Mesenchymal stem cell (in vitro differentiated cells and primary cell): ENCODE measurements at regions not wholly inside any gene's neighbourhood (a gene's known extent, or its start where the extent isn't known, plus 50 kb on each side); places are given as distances from the start of the nearest gene placed in this dataset.
"Not testable (repeated sequence)": the region's sequence is repeated elsewhere in the genome, so short reads cannot be mapped to it uniquely, and the experiment has no call there.

Experiments used
- DNase-seq: peaks from one replicate; pipeline ENCODE4 v3.0.0-alpha.2; 2013
- H2AFZ ChIP-seq: one replicate; pipeline ENCODE4 v1.6.1; 2013; ENCODE audit warnings: low read depth, mild to moderate bottlenecking, control low read depth, inconsistent platforms, low read length, moderate library complexity
- H2AK5ac ChIP-seq: 2 replicates; pipeline ENCODE4 v1.6.1; 2013; ENCODE audit warnings: low read length, moderate library complexity, mild to moderate bottlenecking, inconsistent platforms; ENCODE audit not compliant: severe bottlenecking
- H2BK120ac ChIP-seq: one replicate; pipeline ENCODE4 v1.6.1; 2013; ENCODE audit warnings: low read depth, mild to moderate bottlenecking, inconsistent platforms, low read length, moderate library complexity
- H2BK12ac ChIP-seq, 2 experiments: one replicate each; pipeline ENCODE4 v1.6.1; 2013; ENCODE audit warnings: inconsistent platforms in 2 of 2, low read length in 2 of 2, mild to moderate bottlenecking in 2 of 2, moderate library complexity in 2 of 2, control low read depth in 1 of 2
- H2BK15ac ChIP-seq: one replicate; pipeline ENCODE4 v1.6.1; 2013; ENCODE audit warnings: mild to moderate bottlenecking, low read depth, inconsistent platforms; ENCODE audit not compliant: poor library complexity, severe bottlenecking
- H2BK5ac ChIP-seq: 2 replicates; pipeline ENCODE4 v1.6.1; 2013; ENCODE audit warnings: low read depth, mild to moderate bottlenecking, low read length, control low read depth, inconsistent platforms; ENCODE audit not compliant: poor library complexity, severe bottlenecking
- H3K14ac ChIP-seq, 2 experiments: one replicate each; pipeline ENCODE4 v1.6.1; 2013; ENCODE audit warnings: inconsistent platforms in 2 of 2, low read length in 2 of 2, control low read depth in 1 of 2, mild to moderate bottlenecking in 1 of 2, moderate library complexity in 1 of 2
- H3K18ac ChIP-seq, 2 experiments: one replicate each; pipeline ENCODE4 v1.6.1; 2013; ENCODE audit warnings: inconsistent platforms in 2 of 2, low read length in 2 of 2, control low read depth in 1 of 2, low read depth in 1 of 2, mild to moderate bottlenecking in 1 of 2
- H3K23ac ChIP-seq, 2 experiments: one replicate each; pipeline ENCODE4 v1.6.1; 2013; ENCODE audit warnings: inconsistent platforms in 2 of 2, low read length in 2 of 2, mild to moderate bottlenecking in 2 of 2, moderate library complexity in 2 of 2, control low read depth in 1 of 2
- H3K27ac ChIP-seq: 2 replicates; pipeline ENCODE4 v1.5.1; 2013; ENCODE audit warnings: mild to moderate bottlenecking, moderate library complexity, low read length, control low read depth, inconsistent platforms; ENCODE audit not compliant: poor library complexity, severe bottlenecking
- H3K27me3 ChIP-seq, 2 experiments: 2 replicates each; pipeline versions ENCODE4 v1.6.1 to v1.7.0; 2013; ENCODE audit warnings: low read length in 2 of 2, mild to moderate bottlenecking in 2 of 2, moderate library complexity in 2 of 2, control low read depth in 1 of 2, inconsistent platforms in 1 of 2; ENCODE audit not compliant: control insufficient read depth in 1 of 2, insufficient read depth in 1 of 2
- H3K36me3 ChIP-seq, 2 experiments: 2 replicates each; pipeline versions ENCODE4 v1.6.1 to v1.7.0; 2013; ENCODE audit warnings: low read length in 2 of 2, control low read depth in 1 of 2, inconsistent platforms in 1 of 2, low read depth in 1 of 2, mild to moderate bottlenecking in 1 of 2; ENCODE audit not compliant: insufficient read depth in 2 of 2, control insufficient read depth in 1 of 2
- H3K4ac ChIP-seq, 2 experiments: one replicate each; pipeline ENCODE4 v1.6.1; 2013; ENCODE audit warnings: inconsistent platforms in 2 of 2, low read length in 2 of 2, mild to moderate bottlenecking in 2 of 2, moderate library complexity in 2 of 2, control low read depth in 1 of 2, low read depth in 1 of 2
- H3K4me1 ChIP-seq: 2 replicates; pipeline ENCODE4 v1.6.1; 2013; ENCODE audit warnings: low read depth, low read length, control low read depth; ENCODE audit not compliant: control insufficient read depth, insufficient read depth
- H3K4me2 ChIP-seq: 2 replicates; pipeline ENCODE4 v1.6.1; 2013; ENCODE audit warnings: low read length, mild to moderate bottlenecking, inconsistent platforms; ENCODE audit not compliant: poor library complexity, severe bottlenecking
- H3K4me3 ChIP-seq, 2 experiments: 2 replicates each; pipeline versions ENCODE4 v1.5.1 to v1.7.0; 2013; ENCODE audit warnings: low read length in 2 of 2, mild to moderate bottlenecking in 2 of 2, control low read depth in 1 of 2, low read depth in 1 of 2; ENCODE audit not compliant: insufficient read depth in 1 of 2
- H3K79me1 ChIP-seq: replicated peaks from 2 replicates; pipeline ENCODE4 v1.6.1; 2013; ENCODE audit warnings: mild to moderate bottlenecking, control low read depth, low read length, inconsistent platforms; ENCODE audit not compliant: poor library complexity, severe bottlenecking
- H3K9ac ChIP-seq: 2 replicates; pipeline ENCODE4 v1.7.0; 2013; ENCODE audit warnings: mild to moderate bottlenecking, low read length, moderate library complexity
- H3K9me3 ChIP-seq: 2 replicates; pipeline ENCODE4 v1.7.0; 2013; ENCODE audit warnings: mild to moderate bottlenecking, low read length; ENCODE audit not compliant: control insufficient read depth
- H4K8ac ChIP-seq: one replicate; pipeline ENCODE4 v1.6.1; 2013; ENCODE audit warnings: inconsistent platforms, mild to moderate bottlenecking, low read length, moderate library complexity
- H4K91ac ChIP-seq: one replicate; pipeline ENCODE4 v1.6.1; 2013; ENCODE audit warnings: mild to moderate bottlenecking, low read length, inconsistent platforms
- WGBS: methylation state at CpG from one replicate; pipeline ENCODE4 v1.1.7; 2013; ENCODE audit warnings: mixed read lengths; 5-methylcytosine and 5-hydroxymethylcytosine counted together

DNA sequence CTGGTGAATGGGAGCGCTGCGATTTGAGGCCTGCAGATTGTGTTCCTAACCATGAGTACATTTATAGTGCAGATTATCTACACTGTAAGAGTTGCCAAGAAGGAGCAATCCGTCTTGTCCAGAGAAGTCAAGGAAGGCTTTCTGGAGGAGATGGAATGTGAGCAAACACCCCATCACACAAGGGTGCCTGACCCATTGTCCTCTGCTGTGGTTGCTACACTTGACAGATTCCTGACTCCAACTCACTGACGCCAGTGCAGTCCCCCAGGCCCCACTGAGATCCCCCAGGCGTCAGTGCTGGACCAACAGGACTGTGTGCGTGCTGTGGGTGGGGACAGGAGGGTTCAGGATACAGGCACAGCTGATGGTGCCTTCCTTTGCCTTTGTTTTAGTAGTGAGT is 135.9 kb upstream of the TPM1 start:
- H3K9ac ChIP-seq: no peak overlapping the region
- no peak overlapping the region for H4K8ac ChIP-seq
- no peak overlapping the region for H2BK120ac ChIP-seq
- no peak overlapping the region for H3K27ac ChIP-seq
- H2AK5ac ChIP-seq: peak overlapping the region; percentile 50
- no peaks in the 10 kb centered on the region for H3K79me1 ChIP-seq
- no peak overlapping the region for H3K4ac ChIP-seq
- no peak overlapping the region for H3K14ac ChIP-seq
- H2BK15ac ChIP-seq: no peak overlapping the region
- H3K4me3 ChIP-seq: no peak overlapping the region
- no peak overlapping the region for H3K4me2 ChIP-seq
- H3K36me3 ChIP-seq: no peaks in the 10 kb centered on the region
- no peak overlapping the region for H4K91ac ChIP-seq
- no peak for DNase-seq
- H3K9me3 ChIP-seq: no peaks in the 10 kb centered on the region
- no peak overlapping the region for H2BK12ac ChIP-seq
- H3K18ac ChIP-seq: no peak overlapping the region
- H2AFZ ChIP-seq: no peak overlapping the region
- no peak overlapping the region for H3K23ac ChIP-seq
- 90% methylated on average over 4 of the region's 6 CpGs for WGBS
- no peak overlapping the region for H2BK5ac ChIP-seq
- H3K27me3 ChIP-seq: no peaks in the 10 kb centered on the region
- H3K4me1 ChIP-seq: peaks cover 14% of the 10 kb centered on the region

DNA sequence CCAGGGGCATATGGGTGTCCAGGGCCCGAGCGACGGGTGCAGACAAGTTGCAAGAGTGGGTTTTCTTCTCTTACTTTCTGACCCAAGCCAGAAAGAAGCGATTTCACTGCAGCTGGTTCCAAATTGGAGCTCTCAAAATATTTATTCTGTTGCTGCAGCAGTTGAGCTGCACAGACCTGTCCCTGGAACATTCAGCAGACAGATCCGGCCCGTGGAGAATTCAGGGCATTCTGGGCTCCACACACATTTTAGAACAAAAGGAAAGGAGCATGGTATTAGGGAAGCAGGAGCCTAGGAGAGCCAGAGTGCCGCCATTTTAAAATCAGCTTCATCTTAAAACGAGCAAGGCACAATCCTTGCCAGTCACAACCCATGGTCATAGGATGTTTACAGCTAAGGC is 135.3 kb upstream of the TPM1 start:
- no peak overlapping the region for H2AFZ ChIP-seq

GRCh38 chr15:62908341-62908740 is 134.2 kb upstream of the TPM1 start:
- H2AFZ ChIP-seq, H3K27ac ChIP-seq, H3K18ac ChIP-seq, H3K79me1 ChIP-seq, H4K91ac ChIP-seq, H3K14ac ChIP-seq, H2AK5ac ChIP-seq, H3K4me2 ChIP-seq, H3K4me1 ChIP-seq, H2BK5ac ChIP-seq, H3K36me3 ChIP-seq, H3K23ac ChIP-seq, H3K4ac ChIP-seq, H4K8ac ChIP-seq, H3K4me3 ChIP-seq, DNase-seq, H3K27me3 ChIP-seq, H3K9ac ChIP-seq, H2BK15ac ChIP-seq, H2BK120ac ChIP-seq, H3K9me3 ChIP-seq, H2BK12ac ChIP-seq: not testable (repeated sequence)
- 67% methylated on average over 3 of the region's 5 CpGs for WGBS

More for the DNA sequence above, 135.3 kb upstream of the TPM1 start:
- no peak for DNase-seq
- Histone ChIP-seq H4K8ac (no peak overlapping the region), H3K23ac (no peak overlapping the region), H2BK15ac (no peak overlapping the region), H3K14ac (no peak overlapping the region), H2BK5ac (no peak overlapping the region), H3K36me3 (no peaks in the 10 kb centered on the region), H2BK120ac (no peak overlapping the region), H3K4ac (no peak overlapping the region), H3K9ac (no peak overlapping the region), H3K27ac (no peak overlapping the region), H2AK5ac (peak overlapping the region; percentile 50), H3K4me3 (no peak overlapping the region), H2BK12ac (no peak overlapping the region), H3K79me1 (no peaks in the 10 kb centered on the region), H3K18ac (no peak overlapping the region), H3K4me2 (no peak overlapping the region), H4K91ac (no peak overlapping the region), H3K9me3 (no peaks in the 10 kb centered on the region), H3K27me3 (no peaks in the 10 kb centered on the region), H3K4me1 (peaks cover 10% of the 10 kb centered on the region)
- 97% methylated on average over 8 of the region's 8 CpGs for WGBS

DNA sequence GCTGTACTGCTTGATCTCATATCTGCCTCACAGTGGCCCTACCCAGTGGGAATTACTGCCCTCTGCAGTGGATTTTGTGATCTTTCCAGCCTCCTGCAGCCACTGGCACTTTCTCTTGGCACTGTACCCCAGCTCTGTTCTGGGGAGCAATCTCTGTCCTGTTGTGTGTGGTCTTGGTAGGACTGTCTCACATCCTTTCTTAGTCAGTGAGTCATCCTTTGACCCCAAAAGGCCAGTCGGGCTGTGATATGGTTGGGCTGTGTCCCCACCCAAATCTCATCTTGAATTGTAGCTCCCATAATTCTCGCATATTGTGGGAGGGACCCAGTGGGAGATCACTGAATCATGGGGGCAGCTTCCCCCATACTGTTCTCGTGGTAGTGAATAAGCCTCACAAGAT is 133.3 kb upstream of the TPM1 start:
- WGBS: 73% methylated on average over 3 of the region's 3 CpGs

More for the DNA sequence above, 133.3 kb upstream of the TPM1 start:
- H3K9me3 ChIP-seq: no peaks in the 10 kb centered on the region
- no peak overlapping the region for H2BK120ac ChIP-seq
- H2BK5ac ChIP-seq: no peak overlapping the region
- peaks cover 5% of the 10 kb centered on the region for H3K4me1 ChIP-seq
- H3K18ac ChIP-seq: no peak overlapping the region
- H3K79me1 ChIP-seq: no peaks in the 10 kb centered on the region
- DNase-seq: no peak
- no peaks in the 10 kb centered on the region for H3K27me3 ChIP-seq
- H3K9ac ChIP-seq: no peak overlapping the region
- no peak overlapping the region for H3K4me2 ChIP-seq
- H2BK15ac ChIP-seq: no peak overlapping the region
- H3K4me3 ChIP-seq: no peak overlapping the region
- H3K36me3 ChIP-seq: no peaks in the 10 kb centered on the region
- no peak overlapping the region for H3K27ac ChIP-seq
- no peak overlapping the region for H2BK12ac ChIP-seq
- no peak overlapping the region for H3K4ac ChIP-seq
- no peak overlapping the region for H4K8ac ChIP-seq
- no peak overlapping the region for H4K91ac ChIP-seq
- H2AFZ ChIP-seq: no peak overlapping the region
- H3K14ac ChIP-seq: no peak overlapping the region
- no peak overlapping the region for H3K23ac ChIP-seq
- no peak overlapping the region for H2AK5ac ChIP-seq
